Neuronal stem cell (in vitro differentiated cells): ENCODE measurements at regions not wholly inside any gene's neighbourhood (a gene's known extent, or its start where the extent isn't known, plus 50 kb on each side); places are given as distances from the start of the nearest gene placed in this dataset.

Experiments used
- DNase-seq: peaks from one replicate; pipeline ENCODE4 v3.0.0-alpha.2; 2013; ENCODE audit warnings: low spot score
- H2AFZ ChIP-seq: one replicate; pipeline ENCODE4 v1.6.1; 2013; ENCODE audit warnings: mild to moderate bottlenecking, low read length, inconsistent platforms
- H2AK5ac ChIP-seq: 2 replicates; pipeline ENCODE4 v1.6.1; 2013; ENCODE audit warnings: low read depth, mild to moderate bottlenecking, inconsistent platforms, low read length, moderate library complexity, mixed read lengths
- H2BK120ac ChIP-seq: 2 replicates; pipeline ENCODE4 v1.6.1; 2013; ENCODE audit warnings: low read depth, mild to moderate bottlenecking, inconsistent platforms, low read length, moderate library complexity, mixed read lengths
- H2BK12ac ChIP-seq: one replicate; pipeline ENCODE4 v1.6.1; 2013; ENCODE audit warnings: low read length, inconsistent platforms
- H2BK15ac ChIP-seq: 2 replicates; pipeline ENCODE4 v1.6.1; 2013; ENCODE audit warnings: mild to moderate bottlenecking, low read length, inconsistent platforms, mixed read lengths
- H2BK5ac ChIP-seq: one replicate; pipeline ENCODE4 v1.6.1; 2013; ENCODE audit warnings: inconsistent platforms, mild to moderate bottlenecking, low read length, moderate library complexity
- H3K14ac ChIP-seq: one replicate; pipeline ENCODE4 v1.6.1; 2013; ENCODE audit warnings: low read length, inconsistent platforms
- H3K18ac ChIP-seq: 2 replicates; pipeline ENCODE4 v1.6.1; 2013; ENCODE audit warnings: low read length, inconsistent platforms
- H3K23ac ChIP-seq: 2 replicates; pipeline ENCODE4 v1.6.1; 2013; ENCODE audit warnings: low read depth, mild to moderate bottlenecking, mixed read lengths, low read length, inconsistent platforms; ENCODE audit not compliant: poor library complexity
- H3K27ac ChIP-seq: replicated peaks from 3 replicates; pipeline ENCODE4 v1.5.1; 2013; ENCODE audit warnings: low read length, inconsistent platforms
- H3K27me3 ChIP-seq, 3 experiments: 2 replicates each; pipeline ENCODE4 v1.6.1; 2013; ENCODE audit warnings: low read length in 3 of 3, mild to moderate bottlenecking in 2 of 3, inconsistent platforms in 1 of 3, low read depth in 1 of 3, mixed read lengths in 1 of 3, moderate library complexity in 1 of 3; ENCODE audit not compliant: control insufficient read depth in 3 of 3, insufficient read depth in 3 of 3
- H3K36me3 ChIP-seq, 2 donors: replicated peaks in 1 of 2; 2 replicates each; pipeline ENCODE4 v1.6.1; 2013; ENCODE audit warnings: low read length in 2 of 2; ENCODE audit not compliant: control insufficient read depth in 2 of 2, insufficient read depth in 2 of 2
- H3K4ac ChIP-seq: 2 replicates; pipeline ENCODE4 v1.6.1; 2013; ENCODE audit warnings: inconsistent platforms, mild to moderate bottlenecking, low read length, moderate library complexity
- H3K4me1 ChIP-seq, 2 donors: 1 replicate in 1 of 2; 2 replicates in 1 of 2; pipeline ENCODE4 v1.6.1; 2013; ENCODE audit warnings: low read length in 2 of 2, low read depth in 1 of 2; ENCODE audit not compliant: control insufficient read depth in 2 of 2, insufficient read depth in 1 of 2
- H3K4me2 ChIP-seq: one replicate; pipeline ENCODE4 v1.6.1; 2013; ENCODE audit warnings: mild to moderate bottlenecking, low read length, inconsistent platforms; ENCODE audit not compliant: insufficient read depth, poor library complexity, severe bottlenecking
- H3K4me3 ChIP-seq, 2 donors: 2 replicates each; pipeline ENCODE4 v1.5.1; 2013; ENCODE audit warnings: low read length in 2 of 2, mild to moderate bottlenecking in 2 of 2, inconsistent platforms in 1 of 2, moderate library complexity in 1 of 2
- H3K79me1 ChIP-seq: one replicate; pipeline ENCODE4 v1.6.1; 2013; ENCODE audit warnings: low read depth, mild to moderate bottlenecking, inconsistent platforms, low read length, moderate library complexity
- H3K9ac ChIP-seq: one replicate; pipeline ENCODE4 v1.6.1; 2013; ENCODE audit warnings: mild to moderate bottlenecking, low read depth, low read length, inconsistent platforms; ENCODE audit not compliant: poor library complexity
- H3K9me3 ChIP-seq, 2 donors: replicated peaks in 1 of 2; 2 replicates each; pipeline versions ENCODE3 to v1.6.1; 2013; ENCODE audit warnings: low read length in 2 of 2, mild to moderate bottlenecking in 2 of 2, inconsistent platforms in 1 of 2, low read depth in 1 of 2, mixed read lengths in 1 of 2, moderate library complexity in 1 of 2; ENCODE audit not compliant: control insufficient read depth in 2 of 2, insufficient read depth in 1 of 2
- H4K8ac ChIP-seq: one replicate; pipeline ENCODE4 v1.6.1; 2013; ENCODE audit warnings: low read depth, mild to moderate bottlenecking, inconsistent platforms, low read length, moderate library complexity
- H4K91ac ChIP-seq: one replicate; pipeline ENCODE4 v1.6.1; 2013; ENCODE audit warnings: low read length, low read depth, mild to moderate bottlenecking, inconsistent platforms; ENCODE audit not compliant: poor library complexity
- WGBS, 2 donors: extraction: QIAGEN DNeasy Blood & Tissue Kit; methylation state at CpG; one replicate each; pipeline ENCODE4 v1.1.7; 2013; ENCODE audit warnings: missing lambda C conversion rate in 2 of 2, mixed read lengths in 1 of 2; ENCODE audit not compliant: insufficient read length in 2 of 2, insufficient replicate concordance in 1 of 2; ENCODE audit errors: extremely low coverage in 2 of 2; 5-methylcytosine and 5-hydroxymethylcytosine counted together

- Histone ChIP-seq H2BK5ac (no peak overlapping the region), H3K4ac (no peak overlapping the region), H3K18ac (no peak overlapping the region), H3K23ac (no peak overlapping the region), H3K36me3 (no peaks in the 10 kb centered on the region), H2BK12ac (no peak overlapping the region), H3K9ac (no peak overlapping the region), H3K79me1 (no peaks in the 10 kb centered on the region), H3K27me3 (no peaks in the 10 kb centered on the region), H2AK5ac (no peak overlapping the region), H3K27ac (no peak overlapping the region), H2BK120ac (no peak overlapping the region), H3K9me3 (no peaks in the 10 kb centered on the region), H2AFZ (no peak overlapping the region), H3K4me3 (no peak overlapping the region), H3K4me2 (no peak overlapping the region), H3K14ac (no peak overlapping the region), H2BK15ac (no peak overlapping the region), H3K4me1 (no peaks in the 10 kb centered on the region), H4K8ac (no peak overlapping the region), H4K91ac (no peak overlapping the region)
- no CpG with 5 or more reads among the region's 2 CpGs for WGBS, 2 donors
- no peak for DNase-seq
Measured at GRCh38 chr3:31367518-31367917, 165.2 kb upstream of the STT3B start.

GRCh38 chr3:31369637-31370379, 162.9 kb upstream of the STT3B start:
- Histone ChIP-seq H2AFZ (no peak overlapping the region), H3K27me3 (no peaks in the 10 kb centered on the region), H2BK120ac (no peak overlapping the region), H3K9me3 (no peaks in the 10 kb centered on the region), H3K14ac (no peak overlapping the region), H4K91ac (no peak overlapping the region), H3K23ac (no peak overlapping the region), H3K4ac (no peak overlapping the region), H3K18ac (no peak overlapping the region), H3K36me3 (no peaks in the 10 kb centered on the region), H2BK15ac (no peak overlapping the region), H4K8ac (no peak overlapping the region), H2BK12ac (no peak overlapping the region), H2AK5ac (no peak overlapping the region), H3K4me2 (no peak overlapping the region), H2BK5ac (no peak overlapping the region), H3K27ac (no peak overlapping the region), H3K9ac (no peak overlapping the region), H3K4me3 (no peak overlapping the region), H3K79me1 (no peaks in the 10 kb centered on the region), H3K4me1 (no peaks in the 10 kb centered on the region)
- no CpG with 5 or more reads among the region's 2 CpGs for WGBS, 2 donors
- no peak for DNase-seq

GRCh38 chr3:31370380-31370666, 162.4 kb upstream of the STT3B start:
- Histone ChIP-seq H2BK5ac (no peak overlapping the region), H3K36me3 (no peaks in the 10 kb centered on the region), H2BK120ac (no peak overlapping the region), H3K23ac (no peak overlapping the region), H3K9me3 (no peaks in the 10 kb centered on the region), H3K4ac (no peak overlapping the region), H2BK12ac (no peak overlapping the region), H3K4me3 (no peak overlapping the region), H3K9ac (no peak overlapping the region), H4K8ac (no peak overlapping the region), H2AFZ (no peak overlapping the region), H3K4me2 (no peak overlapping the region), H3K27ac (no peak overlapping the region), H3K27me3 (no peaks in the 10 kb centered on the region), H4K91ac (no peak overlapping the region), H3K79me1 (no peaks in the 10 kb centered on the region), H3K4me1 (no peaks in the 10 kb centered on the region), H3K18ac (no peak overlapping the region), H2AK5ac (no peak overlapping the region), H2BK15ac (no peak overlapping the region), H3K14ac (no peak overlapping the region)
- no peak for DNase-seq

- no peak overlapping the region for H4K91ac ChIP-seq
- no peak overlapping the region for H2AFZ ChIP-seq
- H3K9ac ChIP-seq, result no peak overlapping the region
- H3K9me3 ChIP-seq, result no peaks in the 10 kb centered on the region
- H3K4ac ChIP-seq, result no peak overlapping the region
- H3K4me2 ChIP-seq, result no peak overlapping the region
- no peak overlapping the region for H2BK5ac ChIP-seq
- no peak overlapping the region for H3K27ac ChIP-seq
- H4K8ac ChIP-seq, result no peak overlapping the region
- WGBS, 2 donors, result no CpG with 5 or more reads among the region's 2 CpGs
- no peak overlapping the region for H2BK12ac ChIP-seq
- H3K27me3 ChIP-seq, result no peaks in the 10 kb centered on the region
- H3K18ac ChIP-seq, result no peak overlapping the region
- H3K23ac ChIP-seq, result no peak overlapping the region
- H3K14ac ChIP-seq, result no peak overlapping the region
- no peak overlapping the region for H2BK120ac ChIP-seq
- H3K4me1 ChIP-seq, result no peaks in the 10 kb centered on the region
- DNase-seq, result no peak
- H3K36me3 ChIP-seq, result no peaks in the 10 kb centered on the region
- no peak overlapping the region for H3K4me3 ChIP-seq
- no peaks in the 10 kb centered on the region for H3K79me1 ChIP-seq
- H2BK15ac ChIP-seq, result no peak overlapping the region
- H2AK5ac ChIP-seq, result no peak overlapping the region
Measured at GRCh38 chr3:31370681-31371080, 162.0 kb upstream of the STT3B start.
